ENCODE measurements at regions not wholly inside any gene's neighbourhood (a gene's known extent, or its start where the extent isn't known, plus 50 kb on each side); places are given as distances from the start of the nearest gene placed in this dataset.
"Not testable (repeated sequence)": the region's sequence is repeated elsewhere in the genome, so short reads cannot be mapped to it uniquely, and the experiment has no call there.

GRCh38 chr9:21720758-21721157, 81.7 kb upstream of the MTAP start:
- no peaks in the 10 kb centered on the region for H3K36me3 ChIP-seq
- DNase-seq: no peak
- H3K4me1 ChIP-seq: no peaks in the 10 kb centered on the region
- peaks cover 26% of the 10 kb centered on the region for H3K27me3 ChIP-seq (ENCODE audit: low read depth)
- peaks cover 3% of the 10 kb centered on the region for H3K9me3 ChIP-seq (replicated peaks)
- intact Hi-C loops (cut with micrococcal nuclease): no loop called here
- H3K27ac ChIP-seq (replicated peaks): no peak overlapping the region
- no peak for TF ChIP-seq CTCF (IDR thresholded peaks at IDR 0.05; ENCODE audit: borderline replicate concordance)
- H3K4me3 ChIP-seq: no peak overlapping the region

GRCh38 chr9:21727411-21727810, 75.0 kb upstream of the MTAP start:
- DNase-seq; H3K9me3 ChIP-seq (replicated peaks); H3K36me3 ChIP-seq; H3K4me1 ChIP-seq; intact Hi-C loops (cut with micrococcal nuclease); H3K4me3 ChIP-seq; H3K27ac ChIP-seq (replicated peaks): not testable (repeated sequence)
- peaks cover 21% of the 10 kb centered on the region for H3K27me3 ChIP-seq (ENCODE audit: low read depth)

GRCh38 chr9:21728781-21729180, 73.7 kb upstream of the MTAP start:
- Histone ChIP-seq H3K27me3 (ENCODE audit: low read depth) (peaks cover 21% of the 10 kb centered on the region), H3K4me1 (no peaks in the 10 kb centered on the region), H3K9me3 (replicated peaks) (no peaks in the 10 kb centered on the region), H3K36me3 (no peaks in the 10 kb centered on the region), H3K27ac (replicated peaks) (no peak overlapping the region), H3K4me3 (no peak overlapping the region)
- DNase-seq: no peak
- no peak for TF ChIP-seq CTCF (IDR thresholded peaks at IDR 0.05; ENCODE audit: borderline replicate concordance)
- intact Hi-C loops (cut with micrococcal nuclease): no loop called here

- no peaks in the 10 kb centered on the region for H3K4me1 ChIP-seq
- H3K36me3 ChIP-seq: no peaks in the 10 kb centered on the region
- no peak for TF ChIP-seq CTCF (IDR thresholded peaks at IDR 0.05; ENCODE audit: borderline replicate concordance)
- no peak for DNase-seq
- H3K27ac ChIP-seq (replicated peaks): no peak overlapping the region
- H3K4me3 ChIP-seq: no peak overlapping the region
- H3K27me3 ChIP-seq (ENCODE audit: low read depth): peaks cover 14% of the 10 kb centered on the region
- no peaks in the 10 kb centered on the region for H3K9me3 ChIP-seq (replicated peaks)
- intact Hi-C loops (cut with micrococcal nuclease): no loop called here
Measured at GRCh38 chr9:21729648-21730047, 72.8 kb upstream of the MTAP start.

- H3K9me3 ChIP-seq (replicated peaks): no peaks in the 10 kb centered on the region
- peaks cover 2% of the 10 kb centered on the region for H3K27me3 ChIP-seq (ENCODE audit: low read depth)
- H3K36me3 ChIP-seq: no peaks in the 10 kb centered on the region
- DNase-seq: no peak
- no peak for TF ChIP-seq CTCF (IDR thresholded peaks at IDR 0.05; ENCODE audit: borderline replicate concordance)
- H3K4me3 ChIP-seq: no peak overlapping the region
- intact Hi-C loops (cut with micrococcal nuclease): no loop called here
- no peak overlapping the region for H3K27ac ChIP-seq (replicated peaks)
- no peaks in the 10 kb centered on the region for H3K4me1 ChIP-seq
Measured at GRCh38 chr9:21730899-21731298, 71.5 kb upstream of the MTAP start.

GRCh38 chr9:21741151-21741550, 61.3 kb upstream of the MTAP start:
- Histone ChIP-seq H3K4me3 (no peak overlapping the region), H3K36me3 (no peaks in the 10 kb centered on the region), H3K9me3 (replicated peaks) (no peaks in the 10 kb centered on the region), H3K27ac (replicated peaks) (no peak overlapping the region), H3K27me3 (ENCODE audit: low read depth) (peaks cover 37% of the 10 kb centered on the region), H3K4me1 (no peaks in the 10 kb centered on the region)
- intact Hi-C loops (cut with micrococcal nuclease): no loop called here
- no peak for DNase-seq
- TF ChIP-seq CTCF (IDR thresholded peaks at IDR 0.05; ENCODE audit: borderline replicate concordance): no peak
